ENCODE measurements at regions not wholly inside any gene's neighbourhood (a gene's known extent, or its start where the extent isn't known, plus 50 kb on each side); places are given as distances from the start of the nearest gene placed in this dataset.

- TF ChIP-seq CTCF (conservative IDR thresholded peaks at IDR 0.05) (no peak), EZH2 (IDR thresholded peaks at IDR 0.05; ENCODE audit: low read depth) (no peak)
Observed at GRCh38 chr4:17370818-17371217, 141.1 kb downstream of the QDPR start.
